Uterus (tissue), 3 donors: ENCODE measurements at regions not wholly inside any gene's neighbourhood (a gene's known extent, or its start where the extent isn't known, plus 50 kb on each side); places are given as distances from the start of the nearest gene placed in this dataset.

Experiments
- DNase-seq, 2 donors: peaks; one replicate each; pipeline ENCODE4 v3.0.0-alpha.2; 2019 to 2020
- H3K27ac ChIP-seq, 2 donors: fragments of 200-600 bp; sonication (generic); 1 replicate in 1 of 2; 2 replicates in 1 of 2; pipeline ENCODE4 v1.5.1; 2016 to 2018
- H3K27me3 ChIP-seq, 2 donors: fragments of 200-600 bp; sonication (generic); one replicate each; pipeline ENCODE4 v1.5.1; 2018 to 2019; ENCODE audit warnings: control low read depth in 1 of 2
- H3K36me3 ChIP-seq, 2 donors: fragments of 200-600 bp; sonication (generic); one replicate each; pipeline ENCODE4 v1.5.1; 2019; ENCODE audit warnings: control low read depth in 1 of 2
- H3K4me1 ChIP-seq, 2 donors: fragments of 200-600 bp; sonication (generic); one replicate each; pipeline ENCODE4 v1.5.1; 2018 to 2019; ENCODE audit warnings: control low read depth in 1 of 2
- H3K4me3 ChIP-seq, 2 donors: fragments of 200-600 bp; sonication (generic); 1 replicate in 1 of 2; 2 replicates in 1 of 2; pipeline ENCODE4 v1.5.1; 2018 to 2019; ENCODE audit warnings: mild to moderate bottlenecking in 1 of 2
- H3K9me3 ChIP-seq, 2 donors: fragments of 200-600 bp; sonication (generic); one replicate each; pipeline ENCODE4 v1.5.1; 2019; ENCODE audit warnings: control low read depth in 1 of 2
- CTCF ChIP-seq, 4 experiments: fragments of 200-600 bp in 2 of 4; fragments of 450-650 bp in 2 of 4; sonication (generic) in 2 of 4; IDR thresholded peaks; one replicate each; pipeline ENCODE4 v1.5.1; 2016 to 2019; ENCODE audit warnings: antibody characterized with exemption in 4 of 4, mild to moderate bottlenecking in 2 of 4, moderate library complexity in 1 of 4
- POLR2A ChIP-seq, 2 donors: fragments of 450-650 bp; IDR thresholded peaks; one replicate each; pipeline ENCODE4 v1.6.1; 2016; ENCODE audit warnings: antibody characterized with exemption in 2 of 2, mild to moderate bottlenecking in 1 of 2, moderate library complexity in 1 of 2
- intact Hi-C: fragments of 100-400 bp; cut with DNase I; formaldehyde crosslinking; loops from one replicate; pipeline ENCODE4 v1.15.1; 2023; ENCODE audit warnings: low total_unique reads
- donor health status: DM: yes; HTN: yes; CAD: no.

GRCh38 chr16:87188104-87188503 lies 129.1 kb downstream of the C16orf95 start:
- H3K4me3 ChIP-seq = no peak overlapping the region
- no peak for DNase-seq
- H3K27me3 ChIP-seq = no peaks in the 10 kb centered on the region
- H3K36me3 ChIP-seq = no peaks in the 10 kb centered on the region
- no peaks in the 10 kb centered on the region for H3K4me1 ChIP-seq
- peaks cover 0 to 5% of the 10 kb centered on the region in 2 donors for H3K9me3 ChIP-seq
- intact Hi-C loops = no loop called here
- TF ChIP-seq POLR2A (IDR thresholded peaks at IDR 0.05) = no peak
- TF ChIP-seq CTCF (IDR thresholded peaks at IDR 0.05) = no peak
- no peak overlapping the region for H3K27ac ChIP-seq

DNA sequence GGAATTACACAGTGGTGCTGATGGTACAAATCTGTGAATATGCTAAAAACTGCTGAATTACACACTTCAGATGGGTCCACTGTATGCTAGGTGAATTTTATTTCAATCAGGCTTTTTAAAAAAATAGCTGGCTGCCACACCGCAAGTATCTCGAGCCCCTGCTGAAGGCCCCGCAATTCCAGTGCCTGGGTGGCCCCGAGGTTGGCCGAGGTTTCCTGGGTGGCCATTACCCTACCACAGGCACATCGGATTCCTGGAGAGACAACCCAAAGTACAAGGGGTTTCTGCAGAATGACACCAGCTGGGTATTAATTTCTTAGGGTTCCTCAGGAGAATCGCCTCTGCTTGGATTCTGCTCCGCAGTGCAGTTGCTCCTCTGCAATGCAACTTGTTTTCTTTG lies 127.8 kb downstream of the C16orf95 start:
- Histone ChIP-seq H3K4me3 (no peak overlapping the region), H3K27me3 (no peaks in the 10 kb centered on the region), H3K36me3 (no peaks in the 10 kb centered on the region), H3K27ac (no peak overlapping the region), H3K9me3 (peaks cover 0 to 5% of the 10 kb centered on the region in 2 donors), H3K4me1 (no peaks in the 10 kb centered on the region)
- no peak for DNase-seq
- intact Hi-C loops = no loop called here
- TF ChIP-seq POLR2A (IDR thresholded peaks at IDR 0.05) (no peak), CTCF (IDR thresholded peaks at IDR 0.05) (no peak)

DNA sequence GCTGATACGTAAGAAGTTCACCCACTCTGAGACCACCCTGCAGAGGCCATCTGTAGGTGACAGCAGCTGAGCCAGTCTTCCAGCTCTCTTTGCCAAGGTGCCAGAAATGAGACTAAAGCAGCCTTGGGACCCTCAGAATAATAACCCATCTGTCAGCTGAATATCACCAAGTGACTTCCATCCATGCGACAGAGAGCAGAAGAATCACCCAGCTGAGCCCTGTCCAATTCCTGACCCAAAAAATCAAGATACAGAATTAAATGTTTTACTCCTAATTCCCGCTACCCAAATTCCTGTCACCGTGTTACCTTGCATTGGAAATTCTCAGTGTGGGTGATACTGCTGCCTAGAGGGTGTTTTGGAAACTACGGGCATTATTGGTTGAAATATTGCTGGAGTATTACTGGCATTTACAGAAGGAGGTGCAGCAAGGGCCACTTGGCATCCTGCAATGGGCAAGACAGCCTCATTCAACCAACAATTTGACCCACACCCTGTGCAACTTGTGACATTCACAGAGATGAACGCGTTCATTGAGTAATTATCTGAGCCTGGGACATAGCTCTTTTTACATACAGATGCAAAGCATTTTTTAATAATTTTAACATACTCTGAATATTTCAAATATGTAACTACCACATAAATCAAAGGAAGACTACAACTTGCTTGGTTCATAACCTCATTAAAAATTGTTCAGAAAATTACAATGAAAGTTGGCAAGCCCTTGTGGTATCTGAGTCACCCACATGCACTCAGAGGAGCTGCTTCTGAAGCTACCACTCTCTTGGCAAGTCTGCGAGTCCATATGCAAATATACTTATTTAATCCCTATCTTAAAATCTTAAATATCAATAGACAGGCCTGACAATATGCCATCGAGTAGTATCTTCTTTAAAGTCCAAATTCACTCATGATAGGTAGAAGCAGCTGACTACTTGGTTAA lies 126.6 kb downstream of the C16orf95 start:
- intact Hi-C loops = no loop called here
- TF ChIP-seq CTCF (IDR thresholded peaks at IDR 0.05) (no peak), POLR2A (IDR thresholded peaks at IDR 0.05) (no peak)

DNA sequence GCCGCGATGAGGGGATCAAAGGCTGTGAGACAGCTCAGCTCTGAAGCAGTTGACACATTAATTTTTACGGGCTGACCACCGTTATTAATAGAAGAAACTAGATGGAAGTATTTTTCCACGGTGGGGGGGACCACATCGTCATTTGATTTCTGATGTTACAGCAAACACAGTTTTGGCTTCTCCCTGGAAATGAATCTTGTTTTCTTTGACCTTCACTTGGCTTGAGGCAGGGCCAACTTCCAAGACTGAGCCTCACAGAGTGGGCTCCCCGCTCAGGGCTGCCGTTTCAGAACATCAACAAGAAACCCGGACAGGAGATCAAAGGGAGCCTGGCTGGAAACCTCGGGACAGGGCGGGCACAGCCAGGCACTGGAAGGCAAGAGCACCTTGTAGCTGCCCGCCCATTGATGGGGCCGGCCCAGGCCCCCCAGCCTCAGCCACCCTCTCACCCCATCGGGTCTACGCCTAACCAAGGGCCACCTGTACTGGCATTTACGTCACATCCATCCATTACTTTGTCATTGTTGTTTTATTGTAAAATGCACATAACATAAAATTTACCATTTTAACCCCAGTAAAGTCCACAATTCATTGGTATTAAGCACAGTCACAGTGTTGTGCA lies 124.6 kb downstream of the C16orf95 start:
- Histone ChIP-seq H3K4me3 (no peak overlapping the region), H3K4me1 (no peaks in the 10 kb centered on the region), H3K27me3 (no peaks in the 10 kb centered on the region), H3K9me3 (peaks cover 0 to 5% of the 10 kb centered on the region in 2 donors), H3K36me3 (no peaks in the 10 kb centered on the region), H3K27ac (no peak overlapping the region)
- TF ChIP-seq CTCF (IDR thresholded peaks at IDR 0.05) (no peak), POLR2A (IDR thresholded peaks at IDR 0.05) (no peak)
- no peak for DNase-seq
- intact Hi-C loops = no loop called here

More for the DNA sequence above, 126.6 kb downstream of the C16orf95 start:
- Histone ChIP-seq H3K27me3 (no peaks in the 10 kb centered on the region), H3K27ac (no peak overlapping the region), H3K36me3 (no peaks in the 10 kb centered on the region), H3K4me3 (no peak overlapping the region), H3K4me1 (no peaks in the 10 kb centered on the region), H3K9me3 (peaks cover 0 to 5% of the 10 kb centered on the region in 2 donors)
- DNase-seq = no peak

GRCh38 chr16:87194172-87194571 lies 123.0 kb downstream of the C16orf95 start:
- intact Hi-C loops = no loop called here
- no peak for DNase-seq
- no peaks in the 10 kb centered on the region for H3K27me3 ChIP-seq
- no peak overlapping the region for H3K4me3 ChIP-seq
- TF ChIP-seq CTCF (IDR thresholded peaks at IDR 0.05) = no peak
- no peak for TF ChIP-seq POLR2A (IDR thresholded peaks at IDR 0.05)
- no peaks in the 10 kb centered on the region for H3K4me1 ChIP-seq
- H3K9me3 ChIP-seq = peaks cover 0 to 5% of the 10 kb centered on the region in 2 donors
- no peak overlapping the region for H3K27ac ChIP-seq
- H3K36me3 ChIP-seq = no peaks in the 10 kb centered on the region
